ENCODE measurements at regions not wholly inside any gene's neighbourhood (a gene's known extent, or its start where the extent isn't known, plus 50 kb on each side); places are given as distances from the start of the nearest gene placed in this dataset.

DNA sequence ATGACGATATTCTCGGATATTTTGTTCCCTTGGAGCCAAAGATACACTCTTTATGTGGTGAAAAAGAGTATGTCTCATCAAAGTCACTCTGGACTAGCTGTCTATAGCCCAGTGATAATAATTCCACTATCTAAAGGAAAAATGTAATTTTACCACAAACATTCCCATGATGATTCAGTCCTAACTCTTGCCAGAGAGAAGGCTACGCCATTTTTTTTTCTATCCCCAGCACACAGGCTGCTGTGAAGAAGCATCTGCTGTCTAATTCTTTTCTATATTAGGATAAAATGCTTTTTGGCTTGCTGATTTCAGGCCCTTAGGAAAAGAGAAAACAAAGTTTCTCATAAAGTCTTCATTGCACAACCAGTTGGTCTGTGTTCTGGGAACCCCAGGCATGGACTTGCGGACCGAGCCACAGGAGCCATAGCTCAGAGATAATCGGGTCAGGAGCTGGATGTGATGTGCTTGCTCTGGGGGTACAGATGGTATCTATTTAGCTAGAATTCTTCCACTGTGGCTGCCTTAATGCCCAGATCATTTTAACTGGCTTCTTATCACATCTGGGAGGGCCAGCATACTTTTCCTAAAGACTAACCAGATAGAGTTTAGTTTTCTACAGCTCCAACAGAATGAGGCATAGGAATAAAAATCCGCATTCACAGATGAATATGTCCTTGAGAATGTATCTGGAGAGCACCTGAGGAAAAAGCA is 683.7 kb upstream of the ID4 start:
- intact Hi-C loops (cut with micrococcal nuclease) = no loop called here
- ATAC-seq = no peak
- no peaks in the 10 kb centered on the region for H3K9me3 ChIP-seq (ENCODE audit: control insufficient read depth in 1 of 2, insufficient read depth in 1 of 2, low read depth in 1 of 2, low read length in 2 of 2)
- TF ChIP-seq TCF7L2 (IDR thresholded peaks at IDR 0.05; ENCODE audit: borderline replicate concordance, extremely low read depth, insufficient read depth, insufficient read length) (no peak), SRF (IDR thresholded peaks at IDR 0.05; ENCODE audit: low read depth) (no peak), CEBPB (IDR thresholded peaks at IDR 0.05; ENCODE audit: low read depth) (no peak), POLR2A (IDR thresholded peaks at IDR 0.05; ENCODE audit: borderline replicate concordance, extremely low read depth, insufficient read depth, insufficient read length) (no peak), EGR1 (IDR thresholded peaks at IDR 0.05; ENCODE audit: low read depth) (no peak), EZH2phosphoT487 (IDR thresholded peaks at IDR 0.05; ENCODE audit: borderline replicate concordance) (no peak), YY1 (IDR thresholded peaks at IDR 0.05; ENCODE audit: extremely low read depth, insufficient replicate concordance, low read depth, low read length) (no peak), CBX3 (IDR thresholded peaks at IDR 0.05; ENCODE audit: low read depth) (no peak), ZFX (IDR thresholded peaks at IDR 0.05) (no peak), SP1 (IDR thresholded peaks at IDR 0.05; ENCODE audit: low read depth) (no peak), RAD21 (IDR thresholded peaks at IDR 0.05; ENCODE audit: low read depth) (no peak)
- TF ChIP-seq, protein P1, sequence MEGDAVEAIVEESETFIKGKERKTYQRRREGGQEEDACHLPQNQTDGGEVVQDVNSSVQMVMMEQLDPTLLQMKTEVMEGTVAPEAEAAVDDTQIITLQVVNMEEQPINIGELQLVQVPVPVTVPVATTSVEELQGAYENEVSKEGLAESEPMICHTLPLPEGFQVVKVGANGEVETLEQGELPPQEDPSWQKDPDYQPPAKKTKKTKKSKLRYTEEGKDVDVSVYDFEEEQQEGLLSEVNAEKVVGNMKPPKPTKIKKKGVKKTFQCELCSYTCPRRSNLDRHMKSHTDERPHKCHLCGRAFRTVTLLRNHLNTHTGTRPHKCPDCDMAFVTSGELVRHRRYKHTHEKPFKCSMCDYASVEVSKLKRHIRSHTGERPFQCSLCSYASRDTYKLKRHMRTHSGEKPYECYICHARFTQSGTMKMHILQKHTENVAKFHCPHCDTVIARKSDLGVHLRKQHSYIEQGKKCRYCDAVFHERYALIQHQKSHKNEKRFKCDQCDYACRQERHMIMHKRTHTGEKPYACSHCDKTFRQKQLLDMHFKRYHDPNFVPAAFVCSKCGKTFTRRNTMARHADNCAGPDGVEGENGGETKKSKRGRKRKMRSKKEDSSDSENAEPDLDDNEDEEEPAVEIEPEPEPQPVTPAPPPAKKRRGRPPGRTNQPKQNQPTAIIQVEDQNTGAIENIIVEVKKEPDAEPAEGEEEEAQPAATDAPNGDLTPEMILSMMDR (IDR thresholded peaks at IDR 0.05 in 2 of 3, conservative IDR thresholded peaks at IDR 0.05 in 1 of 3; ENCODE audit: borderline replicate concordance in 1 of 3, insufficient read depth in 1 of 3, low read depth in 2 of 3, low read length in 2 of 3) = no peak
- TF ChIP-seq, protein P2, sequence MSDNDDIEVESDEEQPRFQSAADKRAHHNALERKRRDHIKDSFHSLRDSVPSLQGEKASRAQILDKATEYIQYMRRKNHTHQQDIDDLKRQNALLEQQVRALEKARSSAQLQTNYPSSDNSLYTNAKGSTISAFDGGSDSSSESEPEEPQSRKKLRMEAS (IDR thresholded peaks at IDR 0.05) = no peak
- TF ChIP-seq, protein P3, sequence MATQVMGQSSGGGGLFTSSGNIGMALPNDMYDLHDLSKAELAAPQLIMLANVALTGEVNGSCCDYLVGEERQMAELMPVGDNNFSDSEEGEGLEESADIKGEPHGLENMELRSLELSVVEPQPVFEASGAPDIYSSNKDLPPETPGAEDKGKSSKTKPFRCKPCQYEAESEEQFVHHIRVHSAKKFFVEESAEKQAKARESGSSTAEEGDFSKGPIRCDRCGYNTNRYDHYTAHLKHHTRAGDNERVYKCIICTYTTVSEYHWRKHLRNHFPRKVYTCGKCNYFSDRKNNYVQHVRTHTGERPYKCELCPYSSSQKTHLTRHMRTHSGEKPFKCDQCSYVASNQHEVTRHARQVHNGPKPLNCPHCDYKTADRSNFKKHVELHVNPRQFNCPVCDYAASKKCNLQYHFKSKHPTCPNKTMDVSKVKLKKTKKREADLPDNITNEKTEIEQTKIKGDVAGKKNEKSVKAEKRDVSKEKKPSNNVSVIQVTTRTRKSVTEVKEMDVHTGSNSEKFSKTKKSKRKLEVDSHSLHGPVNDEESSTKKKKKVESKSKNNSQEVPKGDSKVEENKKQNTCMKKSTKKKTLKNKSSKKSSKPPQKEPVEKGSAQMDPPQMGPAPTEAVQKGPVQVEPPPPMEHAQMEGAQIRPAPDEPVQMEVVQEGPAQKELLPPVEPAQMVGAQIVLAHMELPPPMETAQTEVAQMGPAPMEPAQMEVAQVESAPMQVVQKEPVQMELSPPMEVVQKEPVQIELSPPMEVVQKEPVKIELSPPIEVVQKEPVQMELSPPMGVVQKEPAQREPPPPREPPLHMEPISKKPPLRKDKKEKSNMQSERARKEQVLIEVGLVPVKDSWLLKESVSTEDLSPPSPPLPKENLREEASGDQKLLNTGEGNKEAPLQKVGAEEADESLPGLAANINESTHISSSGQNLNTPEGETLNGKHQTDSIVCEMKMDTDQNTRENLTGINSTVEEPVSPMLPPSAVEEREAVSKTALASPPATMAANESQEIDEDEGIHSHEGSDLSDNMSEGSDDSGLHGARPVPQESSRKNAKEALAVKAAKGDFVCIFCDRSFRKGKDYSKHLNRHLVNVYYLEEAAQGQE (IDR thresholded peaks at IDR 0.05; ENCODE audit: low read depth) = no peak
- H3K9ac ChIP-seq (ENCODE audit: low read length) = no peak overlapping the region
- H3K4me1 ChIP-seq (ENCODE audit: control insufficient read depth in 1 of 2, insufficient read depth in 2 of 2, low read length in 2 of 2) = no peaks in the 10 kb centered on the region
- no peak overlapping the region for H3K4me3 ChIP-seq (replicated peaks in 1 of 2; ENCODE audit: low read depth in 1 of 2, low read length in 2 of 2)
- no peaks in the 10 kb centered on the region for H3K27me3 ChIP-seq (ENCODE audit: insufficient read depth, low read length)
- POLR2A ChIA-PET = no interaction called here
- H3K79me2 ChIP-seq (ENCODE audit: insufficient read depth, low read length) = no peaks in the 10 kb centered on the region
- H3K9me2 ChIP-seq (ENCODE audit: insufficient read depth) = no peaks in the 10 kb centered on the region
- H3K36me3 ChIP-seq (ENCODE audit: control insufficient read depth in 1 of 2, insufficient read depth in 2 of 2, low read length in 2 of 2) = no peaks in the 10 kb centered on the region
- CTCF ChIA-PET = no interaction called here
- no peak for DNase-seq (ENCODE audit: low read depth, low spot score)
- no peak overlapping the region for H2AFZ ChIP-seq (ENCODE audit: low read depth, low read length, poor library complexity, severe bottlenecking)
- no peak overlapping the region for H3K4me2 ChIP-seq (ENCODE audit: low read length)
- no peaks in the 10 kb centered on the region for H4K20me1 ChIP-seq (ENCODE audit: insufficient read depth)
- no TSS peak for BruUV-seq (replicated peaks)
- RAD21 ChIA-PET (ENCODE audit: low non-redundant PET in 1 of 2, low total read pairs in 2 of 2, uncharacterized antibody in 2 of 2, unreplicated experiment in 2 of 2) = no interaction called here
- H3K27ac ChIP-seq (ENCODE audit: low read depth, low read length) = no peak overlapping the region
